HG02759 (cell line): ENCODE measurements at regions not wholly inside any gene's neighbourhood (a gene's known extent, or its start where the extent isn't known, plus 50 kb on each side); places are given as distances from the start of the nearest gene placed in this dataset.
"Not testable (repeated sequence)": the region's sequence is repeated elsewhere in the genome, so short reads cannot be mapped to it uniquely, and the experiment has no call there.

Experiments used
- ATAC-seq: cut with Tn5 transposase; IDR thresholded peaks from one replicate; pipeline ENCODE4 v1.9.1; 2021; ENCODE audit warnings: mild to moderate bottlenecking, moderate library complexity; ENCODE audit not compliant: unreplicated experiment

DNA sequence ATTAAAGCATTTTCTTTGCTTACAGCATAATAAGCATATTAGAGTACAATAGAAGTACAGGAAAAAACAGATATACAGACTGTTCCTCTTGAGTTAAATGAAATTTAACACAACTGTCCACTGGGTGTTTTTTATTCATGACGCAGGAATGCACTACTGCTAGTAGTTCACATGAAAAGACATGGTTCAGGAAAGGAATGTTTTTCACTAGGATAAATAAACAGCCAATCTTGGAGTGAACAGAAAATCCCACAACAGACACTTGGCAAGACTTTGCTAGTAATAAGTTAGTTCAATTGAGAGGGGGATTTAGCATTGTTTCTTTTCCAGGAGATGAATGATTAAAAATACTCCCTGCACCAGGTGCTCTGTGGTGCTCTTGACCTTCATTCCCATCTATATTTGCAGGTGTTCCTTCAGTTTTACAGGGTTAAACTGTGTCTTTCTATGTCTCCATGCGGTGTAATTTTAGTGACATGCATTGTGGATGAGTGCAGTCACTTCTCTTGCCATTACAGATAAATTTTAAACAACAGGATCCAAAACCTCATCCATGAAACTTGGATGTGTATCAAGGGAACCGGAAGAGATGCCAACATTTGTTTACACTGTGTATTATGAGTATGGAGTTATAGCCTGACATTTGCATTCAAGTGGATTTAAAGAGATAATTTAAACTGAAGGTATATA is 796.6 kb downstream of the DSC3 start:
- ATAC-seq, result no peak

DNA sequence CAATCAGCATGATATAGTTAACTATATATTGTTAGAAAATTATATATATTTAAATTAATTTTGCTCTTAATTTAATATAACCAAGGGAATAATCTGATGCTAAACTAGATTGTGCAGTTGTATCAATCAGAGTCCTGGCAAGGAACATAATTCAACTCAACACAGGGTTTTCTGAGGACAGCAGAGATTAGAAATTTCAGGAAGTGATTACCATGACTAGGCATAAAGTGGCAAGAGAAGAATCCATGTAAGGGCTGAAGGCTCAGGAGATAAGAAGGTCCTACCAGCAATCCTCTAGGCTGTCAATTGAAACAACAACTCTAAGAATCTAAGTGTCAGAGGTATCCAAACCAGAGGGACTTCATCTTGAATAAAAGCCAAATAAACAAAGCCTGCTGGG is 807.8 kb downstream of the DSC3 start:
- no peak for ATAC-seq

DNA sequence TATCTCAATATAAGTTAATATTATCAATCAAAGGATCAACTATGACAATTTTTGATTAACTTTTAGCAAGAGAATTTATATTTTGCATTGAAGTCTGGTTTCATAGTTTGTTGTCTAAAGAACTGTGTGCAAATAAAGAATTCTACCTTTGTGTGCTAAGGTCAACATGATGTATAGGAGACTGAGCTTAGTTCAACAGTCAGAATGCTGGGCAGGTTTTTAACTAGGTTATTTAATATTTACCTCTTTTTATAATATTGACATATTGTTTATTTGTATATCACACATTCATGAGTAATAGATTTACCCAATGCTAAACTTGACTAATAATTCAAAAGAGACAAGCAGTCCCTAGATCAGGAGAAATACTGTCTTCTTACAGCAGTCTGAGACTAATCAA is 831.4 kb downstream of the DSC3 start:
- no peak for ATAC-seq

DNA sequence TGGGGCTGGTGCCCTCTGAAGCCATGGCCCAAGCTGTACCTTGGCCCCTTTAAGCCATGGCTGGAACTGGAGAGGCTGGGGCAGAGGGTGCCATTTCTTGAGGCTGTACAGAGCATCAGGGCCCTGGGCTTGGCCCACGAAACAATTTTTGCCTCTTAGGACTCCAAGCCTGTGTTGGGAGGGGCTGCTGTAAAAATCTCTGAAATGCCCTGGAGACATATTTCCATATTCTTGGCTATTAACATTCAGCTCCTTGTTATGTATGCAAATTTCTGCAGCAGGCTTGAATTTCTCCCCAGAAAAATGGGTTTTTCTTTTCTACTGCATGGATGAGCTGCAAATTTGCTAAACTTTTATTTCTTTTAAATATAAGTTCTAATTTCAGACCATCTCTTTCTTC is 834.0 kb downstream of the DSC3 start:
- ATAC-seq, result no peak

DNA sequence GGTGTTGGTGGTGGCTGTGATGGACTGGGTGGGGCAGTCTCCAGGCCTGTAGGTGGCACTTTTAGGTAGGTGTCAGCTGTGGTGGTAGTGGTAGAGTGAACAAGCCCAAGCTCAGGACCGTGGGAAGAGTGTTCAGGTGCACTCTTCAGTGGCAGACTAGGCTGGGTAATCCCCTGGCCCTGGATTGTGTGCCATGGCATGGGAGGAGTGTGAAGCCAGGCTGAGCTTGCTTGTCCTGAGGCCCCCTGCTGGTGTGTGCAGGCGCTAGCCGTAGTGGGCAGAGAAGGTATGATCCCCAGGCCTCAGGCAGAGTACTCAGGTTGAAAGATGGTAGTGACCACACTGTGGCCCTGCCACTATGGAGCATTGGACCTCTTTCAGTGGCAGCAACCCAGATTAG is 850.3 kb downstream of the DSC3 start:
- no peak for ATAC-seq

DNA sequence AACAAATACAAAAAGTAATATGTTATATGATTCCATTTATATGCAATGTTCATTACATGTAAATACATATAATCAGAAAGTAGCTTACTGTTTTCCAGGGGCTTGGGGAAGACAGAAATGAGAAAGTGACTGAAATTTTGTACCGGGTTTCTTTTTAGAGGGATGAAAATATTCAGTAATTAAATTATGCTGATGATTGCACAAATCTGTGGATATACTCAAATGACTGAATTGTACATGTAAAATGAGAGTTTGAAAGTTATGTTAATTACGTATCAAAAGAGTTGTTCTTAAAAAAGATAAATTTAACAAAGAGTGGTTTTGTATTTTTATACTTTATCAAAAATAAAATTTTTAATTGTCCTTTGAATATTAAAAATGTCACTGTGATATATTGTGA is 856.3 kb downstream of the DSC3 start:
- no peak for ATAC-seq

DNA sequence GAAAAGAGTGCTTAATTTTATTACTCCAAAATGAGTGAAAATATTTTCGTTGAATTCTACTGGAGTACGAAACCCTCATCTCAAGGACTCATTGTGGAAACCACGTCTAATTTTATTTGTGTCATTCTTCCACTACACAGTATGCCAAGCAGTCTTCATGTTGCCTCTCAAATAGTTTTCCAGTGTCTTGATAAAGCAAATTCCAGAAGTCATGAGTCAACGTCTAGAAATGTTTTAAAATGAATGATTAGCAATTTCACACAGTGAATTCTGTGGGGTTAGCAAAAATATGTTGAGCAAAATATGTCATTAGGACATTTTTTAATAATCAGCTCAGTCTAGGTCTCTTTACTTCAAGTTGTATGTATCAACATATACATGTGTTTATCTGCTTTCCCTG is 865.5 kb downstream of the DSC3 start:
- ATAC-seq, result no peak

DNA sequence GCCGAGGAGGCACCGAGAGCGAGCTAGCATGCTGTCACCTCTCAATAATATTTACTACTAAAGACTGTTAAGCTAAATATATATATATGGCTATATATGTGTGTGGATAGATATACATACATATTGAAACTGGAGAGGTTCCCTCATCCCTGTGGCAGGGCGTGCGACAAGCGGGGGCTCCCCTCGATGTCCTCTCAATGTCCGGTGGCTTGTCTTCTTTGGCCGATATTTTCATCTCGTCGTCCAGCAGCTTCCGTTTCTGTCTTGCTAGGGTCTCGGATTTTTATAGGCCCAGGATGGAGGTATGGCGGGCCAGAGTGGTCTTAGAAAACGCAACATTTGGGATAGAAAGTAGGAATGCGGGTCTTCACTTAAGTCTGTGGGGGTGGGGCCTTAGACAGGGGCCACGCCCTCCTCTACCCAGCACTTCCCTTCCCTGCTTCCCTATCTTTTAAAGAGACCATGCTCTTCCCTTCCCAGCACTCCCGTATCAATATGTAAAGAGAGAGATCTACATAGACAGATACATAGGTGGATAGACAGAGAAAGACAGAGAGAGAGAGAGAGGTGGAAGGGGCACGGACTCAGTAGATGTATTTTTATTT is 866.8 kb downstream of the DSC3 start:
- ATAC-seq, result no peak

DNA sequence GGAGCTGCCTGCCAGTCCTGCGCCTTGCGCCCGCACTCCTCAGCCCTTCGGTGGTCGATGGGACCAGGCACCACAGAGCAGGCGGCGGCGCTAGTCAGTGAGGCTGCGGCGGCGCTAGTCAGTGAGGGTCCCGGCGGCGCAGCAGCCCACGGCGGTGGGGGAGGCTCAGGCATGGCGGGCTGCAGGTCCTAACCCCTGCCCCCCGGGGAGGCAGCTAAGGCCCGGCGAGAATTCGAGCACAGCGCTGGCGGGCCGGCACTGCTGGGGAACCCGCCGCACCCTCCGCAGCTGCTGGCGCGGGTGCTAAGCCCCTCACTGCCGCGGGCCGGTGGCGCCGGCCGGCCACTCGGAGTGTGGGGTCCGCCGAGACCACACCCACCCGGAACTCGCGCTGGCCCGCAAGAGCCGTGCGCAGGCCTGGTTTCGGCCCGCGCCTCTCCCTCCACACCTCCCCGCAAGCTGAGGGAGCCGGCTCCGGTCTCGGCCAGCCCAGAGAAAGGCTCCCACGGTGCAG is 867.4 kb downstream of the DSC3 start:
- ATAC-seq, result no peak

DNA sequence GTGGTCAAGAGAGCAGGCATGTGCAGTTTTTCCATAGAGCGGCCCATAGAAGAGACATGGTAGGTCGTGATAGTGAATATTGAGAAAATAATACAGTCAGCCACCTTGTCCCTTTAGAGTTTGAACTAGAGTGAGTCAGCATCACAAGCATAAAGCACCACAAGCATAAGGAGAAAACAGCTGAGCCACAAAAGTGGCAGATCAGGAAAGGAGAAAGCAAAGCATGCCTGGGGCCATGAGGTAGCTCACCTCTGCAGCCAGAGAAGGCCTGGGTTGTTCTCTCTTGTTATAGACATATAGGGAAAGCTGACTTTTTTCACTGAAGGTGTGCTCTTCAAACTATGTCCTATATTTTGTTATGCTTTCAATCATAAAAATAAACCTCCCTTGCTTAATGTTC is 879.0 kb downstream of the DSC3 start:
- ATAC-seq, result no peak

DNA sequence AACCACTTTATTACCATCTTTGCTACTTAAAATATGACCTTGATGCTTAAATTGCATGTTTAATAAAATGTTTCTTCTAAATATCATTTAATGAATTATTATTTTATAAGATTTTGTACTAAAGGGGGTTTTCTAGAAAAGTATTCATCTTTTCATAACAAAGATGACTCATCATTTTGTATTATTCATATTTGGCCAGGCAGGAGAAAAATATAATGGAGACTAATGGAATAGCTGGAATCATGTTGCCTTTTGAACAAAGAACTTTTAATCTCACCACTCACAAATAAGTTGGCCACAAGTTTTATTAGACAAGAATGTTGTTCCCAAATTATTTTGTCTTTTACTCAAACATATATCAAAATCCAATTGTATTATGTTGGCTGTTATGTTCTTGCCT is 882.4 kb downstream of the DSC3 start:
- no peak for ATAC-seq

DNA sequence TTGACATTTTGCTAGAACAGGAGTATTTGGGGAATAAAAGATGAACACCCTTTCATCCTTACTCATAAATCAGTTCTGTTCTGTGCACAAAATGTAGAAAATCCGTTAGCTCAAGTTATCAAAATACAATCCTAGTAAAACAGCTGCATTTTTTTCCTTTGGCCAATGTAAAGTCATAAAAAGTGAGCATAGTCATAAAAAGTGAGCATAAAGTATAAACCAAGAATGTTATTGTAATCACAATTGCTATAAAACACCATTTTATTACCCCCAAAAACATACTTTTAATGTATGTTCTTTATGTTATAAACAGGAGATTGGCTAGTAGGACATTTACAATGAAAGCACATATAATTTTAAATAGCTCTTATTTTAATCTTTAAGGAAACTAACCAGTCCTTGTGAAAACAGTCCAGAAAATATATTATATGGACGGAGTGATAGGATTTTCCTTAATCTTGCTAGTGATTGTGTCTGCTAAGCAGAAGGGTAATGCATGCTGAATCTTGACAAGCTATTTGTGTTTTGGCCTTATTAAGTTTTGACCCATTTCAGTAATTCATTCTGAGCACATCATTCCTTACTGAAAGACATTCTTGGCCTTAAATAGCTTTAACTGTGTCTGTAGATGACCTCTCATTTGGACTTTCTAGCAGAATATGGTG is 891.8 kb downstream of the DSC3 start:
- no peak for ATAC-seq

DNA sequence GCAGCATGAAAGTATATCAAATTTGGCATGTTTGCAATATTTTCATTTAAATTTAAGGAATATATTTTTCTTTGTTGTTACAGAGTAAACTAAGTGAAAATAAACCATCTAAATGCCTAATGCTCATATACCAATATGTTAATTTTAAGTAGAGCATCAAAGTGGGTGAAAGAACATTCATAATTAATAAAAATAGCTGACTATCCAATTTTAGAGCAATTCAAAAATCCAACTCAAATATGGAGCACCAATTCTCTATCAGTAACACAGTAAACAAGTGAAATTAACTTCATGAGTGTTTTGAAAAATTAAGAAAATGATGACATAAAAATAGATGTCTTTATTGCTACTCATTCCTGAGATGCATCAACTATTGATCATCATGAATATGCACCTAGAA is 893.0 kb downstream of the DSC3 start:
- ATAC-seq, result no peak

DNA sequence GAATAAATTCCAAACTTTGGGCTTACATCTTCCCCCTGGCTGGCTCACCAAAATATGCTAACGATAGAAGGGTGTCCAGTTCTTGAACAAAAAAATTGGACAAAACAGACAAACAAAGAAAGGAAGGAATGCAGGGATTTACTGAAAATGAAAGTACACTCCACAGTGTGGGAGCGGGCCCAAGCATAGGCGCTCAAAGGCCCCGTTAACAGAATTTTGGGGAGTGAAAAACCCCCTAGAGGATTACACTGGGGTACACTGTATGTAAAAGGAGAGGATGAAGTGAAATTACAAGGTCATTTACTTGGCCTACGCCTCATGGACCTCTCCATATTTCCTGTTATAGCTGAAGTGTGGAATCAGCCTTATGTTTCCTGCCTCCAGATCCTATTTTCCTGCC is 899.7 kb downstream of the DSC3 start:
- ATAC-seq, result no peak

DNA sequence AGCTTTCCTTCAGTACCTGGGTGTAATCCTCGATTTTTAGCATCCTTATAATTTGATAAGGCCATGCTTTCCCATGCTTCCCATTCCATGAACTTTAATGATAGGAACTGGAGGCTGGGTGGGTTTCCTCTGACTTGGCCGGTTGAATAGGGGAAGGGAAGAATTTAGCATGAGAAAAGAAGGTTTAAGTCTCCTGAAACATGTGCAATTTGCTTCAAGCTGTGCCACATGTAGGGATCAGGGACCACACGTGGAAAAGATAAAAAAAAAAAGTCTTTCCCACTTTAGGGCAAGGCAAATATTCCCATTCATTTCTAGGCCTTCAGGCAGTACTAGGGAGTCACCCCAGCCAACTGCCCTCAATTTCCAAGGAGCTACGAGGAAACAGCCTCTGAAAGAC is 900.3 kb downstream of the DSC3 start:
- ATAC-seq, result no peak

DNA sequence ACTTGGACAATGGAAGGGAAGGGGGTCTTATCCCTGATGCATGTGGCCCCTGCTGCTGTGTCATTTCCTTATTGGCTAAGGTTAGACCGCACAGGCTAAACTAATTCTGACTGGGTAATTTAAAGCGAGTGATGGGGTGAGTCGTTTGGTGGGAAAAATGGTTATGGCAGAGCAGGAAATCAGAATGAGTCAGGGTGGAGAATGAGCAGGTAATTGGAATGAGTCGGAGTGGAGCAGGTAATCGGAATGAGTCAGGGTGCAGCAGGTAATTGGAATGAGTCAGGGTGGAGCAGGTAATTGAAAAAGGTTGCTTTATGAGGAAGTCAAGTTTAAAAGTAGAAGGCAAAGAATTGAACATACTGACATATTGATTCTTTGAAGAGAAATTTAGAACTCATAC is 901.0 kb downstream of the DSC3 start:
- not testable (repeated sequence) for ATAC-seq

DNA sequence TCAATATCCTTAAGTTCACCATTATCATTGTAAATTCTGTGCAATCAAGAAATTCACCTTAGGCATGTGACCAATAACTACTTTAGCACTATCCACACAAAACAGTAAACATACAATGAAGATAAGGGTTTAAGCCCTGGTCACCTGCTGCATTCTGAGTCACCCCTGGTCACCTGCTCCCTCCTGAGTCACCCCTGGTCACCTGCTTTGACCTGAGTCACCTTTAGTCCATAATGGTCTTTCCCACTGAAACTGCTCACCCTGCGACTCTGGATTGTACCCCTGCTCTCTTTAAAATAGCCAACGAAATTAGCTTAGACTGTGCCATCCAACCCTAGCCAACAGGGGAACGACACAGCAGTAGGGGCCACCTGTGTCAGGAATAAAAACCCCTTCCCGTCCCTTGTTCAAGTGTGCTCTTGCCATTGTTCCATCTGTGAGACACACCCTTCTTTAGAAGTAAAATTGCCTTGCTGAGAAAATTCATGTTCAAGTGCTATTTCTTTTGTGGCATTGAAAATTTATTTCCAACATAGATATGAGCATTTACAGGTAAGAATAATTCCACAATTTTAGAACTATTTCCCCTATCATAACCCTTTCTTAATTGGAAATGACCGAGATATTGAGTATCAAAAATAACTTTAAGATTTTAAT is 902.8 kb downstream of the DSC3 start:
- no peak for ATAC-seq

DNA sequence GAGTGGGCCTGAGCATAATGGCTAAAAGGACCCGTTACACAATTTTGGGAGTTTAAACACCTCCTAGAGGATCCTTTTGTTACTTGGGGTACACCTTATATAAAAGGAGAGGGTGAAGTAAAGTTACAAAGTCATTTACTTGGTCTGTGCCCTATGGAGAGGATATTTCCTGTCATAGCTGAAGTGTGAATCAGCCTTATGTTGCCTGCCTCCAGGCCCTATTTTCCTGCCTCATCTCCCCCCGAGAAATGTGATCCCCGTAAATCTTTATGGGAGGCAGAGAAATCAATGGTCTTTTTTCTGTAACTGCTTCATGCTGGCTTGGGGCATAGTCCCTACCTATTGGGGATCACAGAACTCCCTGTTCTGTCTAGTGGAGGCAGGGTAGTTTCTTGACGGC is 906.6 kb downstream of the DSC3 start:
- ATAC-seq, result no peak

DNA sequence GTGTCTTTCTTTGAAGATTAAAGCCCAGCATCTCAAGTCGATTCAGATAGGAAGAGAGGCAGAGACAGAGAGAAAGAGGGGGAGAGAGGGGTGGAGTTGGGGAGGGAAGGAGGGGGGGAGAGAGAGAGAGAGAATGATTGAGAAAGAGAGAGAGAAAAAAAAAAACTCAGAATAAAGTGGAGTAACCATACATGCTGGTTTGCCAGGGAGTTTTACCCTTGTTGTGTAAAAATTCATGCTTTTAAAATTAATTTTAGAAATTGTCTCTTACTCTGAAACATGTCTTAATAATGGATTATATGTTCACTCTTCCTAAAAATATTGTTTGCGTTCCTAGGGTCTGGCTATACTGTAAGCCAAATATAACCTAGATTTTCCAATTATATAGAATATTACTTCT is 908.5 kb downstream of the DSC3 start:
- no peak for ATAC-seq

DNA sequence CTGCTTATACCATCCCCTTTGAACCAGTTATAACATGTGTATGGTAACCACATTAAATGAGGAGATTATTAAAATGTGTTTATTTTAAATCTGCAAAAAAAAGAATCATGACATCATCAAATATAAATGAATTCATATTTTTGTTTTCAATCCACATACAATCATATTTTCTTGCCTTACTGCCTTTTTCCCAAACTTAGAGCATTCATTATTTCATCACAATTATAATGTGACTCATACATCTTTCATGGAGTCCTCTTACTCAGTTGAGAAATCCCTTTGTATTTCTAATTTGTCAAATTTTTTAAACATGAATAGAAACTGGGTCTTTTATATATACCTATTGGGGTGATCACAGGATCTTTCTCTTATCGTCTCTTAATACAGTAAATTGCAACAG is 909.6 kb downstream of the DSC3 start:
- no peak for ATAC-seq

DNA sequence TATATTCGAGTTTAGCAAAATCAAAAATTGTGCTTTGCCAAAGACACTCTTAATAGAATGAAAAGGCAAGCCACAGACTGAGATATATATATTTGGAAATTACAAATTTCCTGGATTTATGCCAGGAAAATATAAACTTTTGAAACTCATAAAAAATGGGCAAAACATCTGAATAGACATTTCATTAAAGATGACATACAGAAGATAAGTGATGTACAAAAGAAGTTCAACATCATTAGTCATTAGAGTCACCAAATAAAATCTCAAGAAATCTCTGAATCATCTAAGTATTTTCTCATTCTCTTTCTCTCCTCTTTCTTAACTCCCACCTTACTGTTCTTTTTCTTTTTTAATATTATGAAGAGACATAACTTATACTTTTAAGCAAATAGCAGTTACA is 921.1 kb downstream of the DSC3 start:
- ATAC-seq, result no peak

DNA sequence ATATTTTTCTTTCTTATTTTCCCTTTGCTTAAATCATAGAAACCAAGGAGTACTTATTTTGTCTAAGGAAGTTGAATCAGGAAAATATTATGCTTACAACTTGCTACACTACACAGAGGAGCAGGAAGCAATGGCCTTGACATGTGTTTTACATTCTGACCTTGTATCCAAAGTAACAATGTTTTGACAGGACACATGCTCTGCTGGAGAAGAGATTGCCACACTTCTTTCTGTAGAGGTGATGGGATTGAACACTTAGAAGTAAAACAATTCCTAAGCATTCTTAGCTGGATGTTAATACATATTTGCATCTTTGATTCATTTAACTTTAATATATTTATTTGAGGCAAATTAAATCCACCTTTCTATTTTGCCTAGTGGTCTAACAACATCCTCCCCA is 929.1 kb downstream of the DSC3 start:
- no peak for ATAC-seq
